Parathyroid adenoma (tissue), 2 donors: ENCODE measurements at regions not wholly inside any gene's neighbourhood (a gene's known extent, or its start where the extent isn't known, plus 50 kb on each side); places are given as distances from the start of the nearest gene placed in this dataset.
"Not testable (repeated sequence)": the region's sequence is repeated elsewhere in the genome, so short reads cannot be mapped to it uniquely, and the experiment has no call there.

Experiments
- H2AFZ ChIP-seq: fragments of 300-600 bp; sonication (generic); one replicate; pipeline ENCODE4 v1.7.0; 2017; ENCODE audit warnings: antibody characterized with exemption, mild to moderate bottlenecking
- H3K27ac ChIP-seq: fragments of 300-600 bp; sonication (generic); one replicate; pipeline ENCODE4 v1.7.0; 2017
- H3K27me3 ChIP-seq: fragments of 300-600 bp; sonication (generic); one replicate; pipeline ENCODE4 v1.7.0; 2017; ENCODE audit warnings: low read length; ENCODE audit not compliant: control insufficient read depth, insufficient read depth
- H3K36me3 ChIP-seq: fragments of 300-600 bp; sonication (generic); one replicate; pipeline ENCODE4 v1.7.0; 2017; ENCODE audit warnings: low read length; ENCODE audit not compliant: control insufficient read depth, insufficient read depth
- H3K4me1 ChIP-seq: fragments of 300-600 bp; sonication (generic); one replicate; pipeline ENCODE4 v1.7.0; 2017; ENCODE audit warnings: control low read depth
- H3K4me2 ChIP-seq: fragments of 300-600 bp; sonication (generic); one replicate; pipeline ENCODE4 v1.7.0; 2017; ENCODE audit warnings: low read length
- H3K4me3 ChIP-seq: fragments of 300-600 bp; sonication (generic); one replicate; pipeline ENCODE4 v1.7.0; 2017; ENCODE audit warnings: low read depth, low read length
- H3K79me2 ChIP-seq: fragments of 300-600 bp; sonication (generic); one replicate; pipeline ENCODE4 v1.7.0; 2017; ENCODE audit warnings: control low read depth
- H3K9ac ChIP-seq: fragments of 300-600 bp; sonication (generic); one replicate; pipeline ENCODE4 v1.7.0; 2017; ENCODE audit warnings: mild to moderate bottlenecking
- H3K9me3 ChIP-seq: fragments of 300-600 bp; sonication (generic); one replicate; pipeline ENCODE4 v1.7.0; 2017; ENCODE audit warnings: low read length; ENCODE audit not compliant: control insufficient read depth
- TF ChIP-seq, protein P1 (sequence below): fragments of 300-600 bp; sonication (generic); IDR thresholded peaks from one replicate; pipeline ENCODE4 v1.7.0; 2017; ENCODE audit warnings: antibody characterized with exemption, mild to moderate bottlenecking
- donor health status: primary hyperparathyroidism.

GRCh38 chr15:93941697-93942096 is 289.7 kb upstream of the MCTP2 start:
- H3K4me1 ChIP-seq = no peaks in the 10 kb centered on the region
- H3K27me3 ChIP-seq = no peaks in the 10 kb centered on the region
- no peak overlapping the region for H3K4me2 ChIP-seq
- no peak overlapping the region for H3K4me3 ChIP-seq
- TF ChIP-seq, protein P1, sequence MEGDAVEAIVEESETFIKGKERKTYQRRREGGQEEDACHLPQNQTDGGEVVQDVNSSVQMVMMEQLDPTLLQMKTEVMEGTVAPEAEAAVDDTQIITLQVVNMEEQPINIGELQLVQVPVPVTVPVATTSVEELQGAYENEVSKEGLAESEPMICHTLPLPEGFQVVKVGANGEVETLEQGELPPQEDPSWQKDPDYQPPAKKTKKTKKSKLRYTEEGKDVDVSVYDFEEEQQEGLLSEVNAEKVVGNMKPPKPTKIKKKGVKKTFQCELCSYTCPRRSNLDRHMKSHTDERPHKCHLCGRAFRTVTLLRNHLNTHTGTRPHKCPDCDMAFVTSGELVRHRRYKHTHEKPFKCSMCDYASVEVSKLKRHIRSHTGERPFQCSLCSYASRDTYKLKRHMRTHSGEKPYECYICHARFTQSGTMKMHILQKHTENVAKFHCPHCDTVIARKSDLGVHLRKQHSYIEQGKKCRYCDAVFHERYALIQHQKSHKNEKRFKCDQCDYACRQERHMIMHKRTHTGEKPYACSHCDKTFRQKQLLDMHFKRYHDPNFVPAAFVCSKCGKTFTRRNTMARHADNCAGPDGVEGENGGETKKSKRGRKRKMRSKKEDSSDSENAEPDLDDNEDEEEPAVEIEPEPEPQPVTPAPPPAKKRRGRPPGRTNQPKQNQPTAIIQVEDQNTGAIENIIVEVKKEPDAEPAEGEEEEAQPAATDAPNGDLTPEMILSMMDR = no peak
- no peaks in the 10 kb centered on the region for H3K36me3 ChIP-seq
- H3K9ac ChIP-seq = no peak overlapping the region
- H3K79me2 ChIP-seq = no peaks in the 10 kb centered on the region
- no peak overlapping the region for H2AFZ ChIP-seq
- H3K27ac ChIP-seq = no peak overlapping the region
- H3K9me3 ChIP-seq = no peaks in the 10 kb centered on the region

- H3K36me3 ChIP-seq = no peaks in the 10 kb centered on the region
- H3K27ac ChIP-seq = no peak overlapping the region
- H3K79me2 ChIP-seq = no peaks in the 10 kb centered on the region
- H2AFZ ChIP-seq = no peak overlapping the region
- TF ChIP-seq, protein P1 = no peak
- H3K9ac ChIP-seq = no peak overlapping the region
- no peak overlapping the region for H3K4me3 ChIP-seq
- no peaks in the 10 kb centered on the region for H3K9me3 ChIP-seq
- H3K27me3 ChIP-seq = no peaks in the 10 kb centered on the region
- no peaks in the 10 kb centered on the region for H3K4me1 ChIP-seq
- no peak overlapping the region for H3K4me2 ChIP-seq
Measured at GRCh38 chr15:93940226-93940625, 291.1 kb upstream of the MCTP2 start.

DNA sequence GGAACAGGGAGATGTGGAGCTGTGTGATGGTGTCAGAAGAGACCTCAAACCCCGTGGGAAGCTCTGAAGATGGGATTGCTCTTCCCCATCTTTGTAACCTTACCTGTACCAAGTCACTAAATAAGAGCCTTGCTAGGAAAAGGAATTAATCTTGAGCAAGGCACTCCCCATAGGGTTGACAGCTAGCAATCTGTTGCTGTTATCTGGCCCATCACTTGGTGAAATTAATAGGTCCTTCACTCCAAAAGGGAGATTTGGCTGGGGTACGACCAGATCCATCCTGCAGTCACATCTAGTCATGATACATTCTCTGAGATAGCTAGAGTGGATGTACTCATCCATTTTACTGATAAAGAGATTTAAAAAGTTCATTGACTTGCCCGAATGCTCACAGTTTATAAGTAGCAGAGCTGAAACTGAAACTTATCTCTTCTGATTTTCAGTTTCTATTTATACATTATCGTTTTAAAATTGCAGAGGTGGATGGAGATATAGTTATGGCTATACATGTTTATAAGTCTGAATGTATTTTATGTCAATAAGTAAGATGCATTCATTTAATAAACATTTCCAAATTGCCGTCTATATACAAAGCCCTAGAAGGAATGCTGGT is 299.1 kb upstream of the MCTP2 start:
- Histone ChIP-seq H3K9me3 (no peaks in the 10 kb centered on the region), H3K4me3 (no peak overlapping the region), H3K36me3 (no peaks in the 10 kb centered on the region), H3K79me2 (no peaks in the 10 kb centered on the region), H3K27me3 (no peaks in the 10 kb centered on the region), H3K27ac (no peak overlapping the region), H2AFZ (no peak overlapping the region), H3K9ac (no peak overlapping the region), H3K4me2 (no peak overlapping the region), H3K4me1 (no peaks in the 10 kb centered on the region)
- TF ChIP-seq, protein P1 = no peak

GRCh38 chr15:93929375-93930094 is 301.8 kb upstream of the MCTP2 start:
- Histone ChIP-seq H3K79me2 (no peaks in the 10 kb centered on the region), H3K36me3 (no peaks in the 10 kb centered on the region), H3K27ac (no peak overlapping the region), H2AFZ (no peak overlapping the region), H3K4me3 (no peak overlapping the region), H3K27me3 (no peaks in the 10 kb centered on the region), H3K9ac (no peak overlapping the region), H3K9me3 (no peaks in the 10 kb centered on the region), H3K4me1 (no peaks in the 10 kb centered on the region), H3K4me2 (no peak overlapping the region)
- TF ChIP-seq, protein P1 = no peak

GRCh38 chr15:93920204-93920603 is 311.2 kb upstream of the MCTP2 start:
- Histone ChIP-seq H3K9ac (no peak overlapping the region), H3K79me2 (no peaks in the 10 kb centered on the region), H2AFZ (no peak overlapping the region), H3K27me3 (no peaks in the 10 kb centered on the region), H3K9me3 (no peaks in the 10 kb centered on the region), H3K4me2 (no peak overlapping the region), H3K36me3 (no peaks in the 10 kb centered on the region), H3K4me1 (no peaks in the 10 kb centered on the region), H3K4me3 (no peak overlapping the region), H3K27ac (no peak overlapping the region)
- TF ChIP-seq, protein P1 = no peak

DNA sequence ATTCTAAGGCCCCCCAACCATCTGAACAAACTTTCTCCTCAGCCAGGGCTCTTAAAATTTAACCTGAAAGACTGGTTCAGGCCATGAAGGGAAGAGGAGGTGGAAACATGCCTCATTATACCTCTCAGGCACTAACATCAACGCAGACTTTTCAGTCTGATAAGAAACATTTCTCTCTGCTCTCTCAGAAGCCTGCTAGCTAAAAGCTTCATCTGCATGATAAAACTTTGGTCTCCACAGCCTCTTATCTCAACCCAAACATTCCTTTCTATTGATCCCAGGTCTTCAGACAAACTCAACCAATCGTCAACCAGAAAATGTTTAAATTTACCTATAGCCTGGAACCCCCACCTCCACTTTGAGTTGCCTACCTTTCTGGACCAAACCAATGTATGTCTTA is 312.6 kb upstream of the MCTP2 start:
- H2AFZ ChIP-seq, H3K4me2 ChIP-seq, H3K4me3 ChIP-seq, H3K9me3 ChIP-seq, H3K9ac ChIP-seq, H3K79me2 ChIP-seq, H3K36me3 ChIP-seq, H3K27ac ChIP-seq, H3K4me1 ChIP-seq, H3K27me3 ChIP-seq: not testable (repeated sequence)
